GM23248 (cell line): ENCODE measurements at regions not wholly inside any gene's neighbourhood (a gene's known extent, or its start where the extent isn't known, plus 50 kb on each side); places are given as distances from the start of the nearest gene placed in this dataset.

ENCODE experiments used
- EZH2 ChIP-seq: fragments of 200-600 bp; sonication (generic); IDR thresholded peaks from 2 replicates; pipeline ENCODE4 v1.6.1; 2018; ENCODE audit warnings: antibody characterized with exemption, mild to moderate bottlenecking; ENCODE audit not compliant: insufficient read depth, poor library complexity, severe bottlenecking
- EZH2phosphoT487 ChIP-seq: fragments of 200-600 bp; sonication (generic); IDR thresholded peaks from 2 replicates; pipeline ENCODE4 v1.6.1; 2018; ENCODE audit warnings: antibody characterized with exemption, moderate library complexity, mild to moderate bottlenecking, low read depth; ENCODE audit not compliant: insufficient read depth

GRCh38 chr4:18798123-18798522 is 776.6 kb upstream of the LCORL start:
- TF ChIP-seq EZH2 (no peak), EZH2phosphoT487 (no peak)
